SJSA1 (cell line): ENCODE measurements at regions not wholly inside any gene's neighbourhood (a gene's known extent, or its start where the extent isn't known, plus 50 kb on each side); places are given as distances from the start of the nearest gene placed in this dataset.
"Not testable (repeated sequence)": the region's sequence is repeated elsewhere in the genome, so short reads cannot be mapped to it uniquely, and the experiment has no call there.

Experiments used
- DNase-seq, 2 experiments: peaks; one replicate each; pipeline ENCODE4 v3.0.0-alpha.2; 2015 to 2020; ENCODE audit warnings: low spot score in 2 of 2, low read depth in 1 of 2
- H3K27ac ChIP-seq: fragments of 250-450 bp; sonication (Bioruptor Pico); 2 replicates; pipeline ENCODE4 v1.5.1; 2020; ENCODE audit warnings: mild to moderate bottlenecking, moderate library complexity
- H3K27me3 ChIP-seq: fragments of 250-450 bp; sonication (Bioruptor Pico); replicated peaks from 2 replicates; pipeline ENCODE4 v1.5.1; 2020; ENCODE audit warnings: mild to moderate bottlenecking, moderate library complexity
- H3K36me3 ChIP-seq: fragments of 250-450 bp; sonication (Bioruptor Pico); 2 replicates; pipeline ENCODE4 v1.5.1; 2020; ENCODE audit warnings: mild to moderate bottlenecking
- H3K4me1 ChIP-seq: fragments of 250-450 bp; sonication (Bioruptor Pico); replicated peaks from 2 replicates; pipeline ENCODE4 v1.6.1; 2021; ENCODE audit warnings: mild to moderate bottlenecking
- H3K4me3 ChIP-seq: fragments of 250-450 bp; sonication (Bioruptor Pico); 2 replicates; pipeline ENCODE4 v1.5.1; 2020; ENCODE audit warnings: mild to moderate bottlenecking
- H3K9me3 ChIP-seq: fragments of 250-450 bp; sonication (Bioruptor Pico); replicated peaks from 2 replicates; pipeline ENCODE4 v1.5.1; 2020; ENCODE audit warnings: mild to moderate bottlenecking

- H3K4me1 ChIP-seq: no peaks in the 10 kb centered on the region
- H3K27ac ChIP-seq: no peak overlapping the region
- H3K36me3 ChIP-seq: no peaks in the 10 kb centered on the region
- no peaks in the 10 kb centered on the region for H3K9me3 ChIP-seq
- no peak overlapping the region for H3K4me3 ChIP-seq
- DNase-seq: no peak
- no peaks in the 10 kb centered on the region; the same call in 1 of the 2 replicates for H3K27me3 ChIP-seq
Measured at GRCh38 chr2:222017252-222017850, 281.4 kb downstream of the PAX3 start.

GRCh38 chr2:222013889-222014288 is 284.9 kb downstream of the PAX3 start:
- Histone ChIP-seq H3K27ac (no peak overlapping the region), H3K4me1 (no peaks in the 10 kb centered on the region), H3K9me3 (no peaks in the 10 kb centered on the region), H3K27me3 (peaks cover 16% of the 10 kb centered on the region), H3K36me3 (no peaks in the 10 kb centered on the region), H3K4me3 (no peak overlapping the region)
- DNase-seq: no peak

GRCh38 chr2:222000326-222000725 is 298.5 kb downstream of the PAX3 start:
- Histone ChIP-seq H3K4me1 (peaks cover 44% of the 10 kb centered on the region), H3K4me3 (no peak overlapping the region), H3K36me3 (no peaks in the 10 kb centered on the region), H3K27ac (peak overlapping the region; percentile 53), H3K9me3 (no peaks in the 10 kb centered on the region), H3K27me3 (no peaks in the 10 kb centered on the region)
- DNase-seq: peak; percentile 42 to 48

GRCh38 chr2:221999717-222000116 is 299.1 kb downstream of the PAX3 start:
- H3K9me3 ChIP-seq: no peaks in the 10 kb centered on the region
- H3K4me3 ChIP-seq: no peak overlapping the region
- H3K36me3 ChIP-seq: no peaks in the 10 kb centered on the region
- peak; percentile 58 to 76 for DNase-seq
- H3K27me3 ChIP-seq: no peaks in the 10 kb centered on the region
- H3K27ac ChIP-seq: peak overlapping the region; percentile 53
- peaks cover 44% of the 10 kb centered on the region for H3K4me1 ChIP-seq

- H3K4me3 ChIP-seq: no peak overlapping the region
- no peaks in the 10 kb centered on the region for H3K27me3 ChIP-seq
- no peaks in the 10 kb centered on the region for H3K36me3 ChIP-seq
- DNase-seq: no peak
- H3K9me3 ChIP-seq: no peaks in the 10 kb centered on the region
- H3K4me1 ChIP-seq: peaks cover 44% of the 10 kb centered on the region
- H3K27ac ChIP-seq: peak overlapping the region; percentile 53
Measured at GRCh38 chr2:221999166-221999565, 299.6 kb downstream of the PAX3 start.

- no peak for DNase-seq
- peak overlapping the region; percentile 84 for H3K27ac ChIP-seq
- no peaks in the 10 kb centered on the region for H3K9me3 ChIP-seq
- peaks cover 44% of the 10 kb centered on the region for H3K4me1 ChIP-seq
- H3K27me3 ChIP-seq: no peaks in the 10 kb centered on the region
- H3K4me3 ChIP-seq: no peak overlapping the region
- no peaks in the 10 kb centered on the region for H3K36me3 ChIP-seq
Measured at GRCh38 chr2:221997683-221998082, 301.1 kb downstream of the PAX3 start.

GRCh38 chr2:221997100-221997499 is 301.7 kb downstream of the PAX3 start:
- peak overlapping the region; percentile 84 for H3K27ac ChIP-seq

GRCh38 chr2:221994926-221995325 is 303.9 kb downstream of the PAX3 start:
- H3K4me1 ChIP-seq: peaks cover 38% of the 10 kb centered on the region
- H3K27ac ChIP-seq: no peak overlapping the region
- no peak overlapping the region for H3K4me3 ChIP-seq
- no peaks in the 10 kb centered on the region for H3K36me3 ChIP-seq
- no peak for DNase-seq
- no peaks in the 10 kb centered on the region for H3K27me3 ChIP-seq
- H3K9me3 ChIP-seq: no peaks in the 10 kb centered on the region

More at GRCh38 chr2:221997100-221997499, 301.7 kb downstream of the PAX3 start:
- H3K4me3 ChIP-seq: no peak overlapping the region
- H3K4me1 ChIP-seq: peaks cover 44% of the 10 kb centered on the region
- DNase-seq: peak; percentile 77 to 95
- no peaks in the 10 kb centered on the region for H3K27me3 ChIP-seq
- no peaks in the 10 kb centered on the region for H3K36me3 ChIP-seq
- H3K9me3 ChIP-seq: no peaks in the 10 kb centered on the region

- DNase-seq: not testable (repeated sequence)
Measured at GRCh38 chr2:221984376-221984775, 314.4 kb downstream of the PAX3 start.

GRCh38 chr2:221981912-221982470 is 316.8 kb downstream of the PAX3 start:
- no peaks in the 10 kb centered on the region; the same call in 1 of the 2 replicates for H3K27me3 ChIP-seq
- DNase-seq: no peak
- no peaks in the 10 kb centered on the region for H3K4me1 ChIP-seq
- no peak overlapping the region for H3K4me3 ChIP-seq
- no peaks in the 10 kb centered on the region for H3K36me3 ChIP-seq
- H3K9me3 ChIP-seq: no peaks in the 10 kb centered on the region
- no peak overlapping the region for H3K27ac ChIP-seq

More at GRCh38 chr2:221984376-221984775, 314.4 kb downstream of the PAX3 start:
- H3K4me1 ChIP-seq, H3K27me3 ChIP-seq, H3K27ac ChIP-seq, H3K4me3 ChIP-seq, H3K9me3 ChIP-seq, H3K36me3 ChIP-seq: not testable (repeated sequence)

GRCh38 chr2:221975151-221975550 is 323.6 kb downstream of the PAX3 start:
- DNase-seq: no peak
- H3K4me3 ChIP-seq: no peak overlapping the region
- H3K27ac ChIP-seq: no peak overlapping the region
- no peaks in the 10 kb centered on the region for H3K4me1 ChIP-seq
- H3K36me3 ChIP-seq: no peaks in the 10 kb centered on the region
- no peaks in the 10 kb centered on the region; the same call in 1 of the 2 replicates for H3K27me3 ChIP-seq
- H3K9me3 ChIP-seq: no peaks in the 10 kb centered on the region

- H3K9me3 ChIP-seq: no peaks in the 10 kb centered on the region
- H3K36me3 ChIP-seq: no peaks in the 10 kb centered on the region
- DNase-seq: no peak
- H3K27me3 ChIP-seq: no peaks in the 10 kb centered on the region; the same call in 1 of the 2 replicates
- no peak overlapping the region for H3K4me3 ChIP-seq
- no peaks in the 10 kb centered on the region for H3K4me1 ChIP-seq
- H3K27ac ChIP-seq: no peak overlapping the region
Measured at GRCh38 chr2:221973902-221974301, 324.9 kb downstream of the PAX3 start.

- DNase-seq: no peak
- H3K36me3 ChIP-seq: no peaks in the 10 kb centered on the region
Measured at GRCh38 chr2:221973502-221973901, 325.3 kb downstream of the PAX3 start.

GRCh38 chr2:221972813-221973478 is 325.9 kb downstream of the PAX3 start:
- no peaks in the 10 kb centered on the region for H3K36me3 ChIP-seq
- no peaks in the 10 kb centered on the region for H3K4me1 ChIP-seq
- H3K27me3 ChIP-seq: no peaks in the 10 kb centered on the region; the same call in 1 of the 2 replicates
- H3K27ac ChIP-seq: no peak overlapping the region
- no peaks in the 10 kb centered on the region for H3K9me3 ChIP-seq
- DNase-seq: no peak
- H3K4me3 ChIP-seq: no peak overlapping the region

More at GRCh38 chr2:221973502-221973901, 325.3 kb downstream of the PAX3 start:
- Histone ChIP-seq H3K4me3 (no peak overlapping the region), H3K4me1 (no peaks in the 10 kb centered on the region), H3K9me3 (no peaks in the 10 kb centered on the region), H3K27ac (no peak overlapping the region), H3K27me3 (no peaks in the 10 kb centered on the region; the same call in 1 of the 2 replicates)
